HEK293T (cell line): ENCODE measurements at regions not wholly inside any gene's neighbourhood (a gene's known extent, or its start where the extent isn't known, plus 50 kb on each side); places are given as distances from the start of the nearest gene placed in this dataset.

ENCODE experiments used
- BHLHE40 ChIP-seq: fragments of 450-650 bp; IDR thresholded peaks from 2 replicates; pipeline ENCODE4 v1.6.1; 2016; ENCODE audit warnings: mild to moderate bottlenecking, moderate library complexity, borderline replicate concordance
- CTBP1 ChIP-seq: fragments of 450-650 bp; IDR thresholded peaks from 2 replicates; pipeline ENCODE4 v1.6.1; 2016; ENCODE audit warnings: borderline replicate concordance
- ELF4 ChIP-seq: fragments of 450-650 bp; IDR thresholded peaks from 2 replicates; pipeline ENCODE4 v1.6.1; 2017; ENCODE audit warnings: antibody characterized with exemption
- FOXA1 ChIP-seq: fragments of 450-650 bp; IDR thresholded peaks from 2 replicates; pipeline ENCODE4 v1.6.1; 2016; ENCODE audit warnings: mild to moderate bottlenecking
- FOXK2 ChIP-seq: fragments of 450-650 bp; IDR thresholded peaks from 2 replicates; pipeline ENCODE4 v1.6.1; 2016; ENCODE audit warnings: mild to moderate bottlenecking
- FOXM1 ChIP-seq: fragments of 450-650 bp; IDR thresholded peaks from 2 replicates; pipeline ENCODE4 v1.6.1; 2017; ENCODE audit warnings: mild to moderate bottlenecking, borderline replicate concordance
- SP1 ChIP-seq: fragments of 450-650 bp; IDR thresholded peaks from 2 replicates; pipeline ENCODE4 v1.6.1; 2017
- SUZ12 ChIP-seq: fragments of 450-650 bp; IDR thresholded peaks from 2 replicates; pipeline ENCODE4 v1.6.1; 2016; ENCODE audit warnings: mild to moderate bottlenecking
- TF ChIP-seq, protein P1 (sequence below): fragments of 450-650 bp; IDR thresholded peaks from 2 replicates; pipeline ENCODE4 v1.6.1; 2016

DNA sequence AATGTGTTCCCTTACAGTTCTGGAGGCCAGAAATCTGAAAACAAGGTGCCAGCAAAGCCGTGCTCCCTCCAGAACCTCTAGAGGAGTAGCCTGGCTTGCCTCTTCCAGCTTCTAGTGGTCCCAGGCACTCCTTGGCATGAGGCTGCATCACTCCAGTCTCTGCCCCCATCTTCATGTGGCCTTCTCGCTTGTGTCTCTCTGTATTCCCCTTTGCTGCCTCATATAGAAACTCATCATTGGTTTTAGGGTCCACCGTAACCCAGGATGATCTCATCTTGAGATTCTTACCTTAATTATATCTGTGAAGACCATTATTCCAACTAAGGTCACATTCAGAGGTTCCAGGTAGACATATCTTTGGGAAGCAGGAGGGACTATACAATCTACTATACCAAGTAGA, 182.4 kb downstream of the SKIDA1 start:
- no peak for TF ChIP-seq SUZ12
- TF ChIP-seq SP1, result no peak
- no peak for TF ChIP-seq FOXA1
- TF ChIP-seq FOXK2, result no peak
- no peak for TF ChIP-seq ELF4
- TF ChIP-seq FOXM1, result no peak
- TF ChIP-seq, protein P1, sequence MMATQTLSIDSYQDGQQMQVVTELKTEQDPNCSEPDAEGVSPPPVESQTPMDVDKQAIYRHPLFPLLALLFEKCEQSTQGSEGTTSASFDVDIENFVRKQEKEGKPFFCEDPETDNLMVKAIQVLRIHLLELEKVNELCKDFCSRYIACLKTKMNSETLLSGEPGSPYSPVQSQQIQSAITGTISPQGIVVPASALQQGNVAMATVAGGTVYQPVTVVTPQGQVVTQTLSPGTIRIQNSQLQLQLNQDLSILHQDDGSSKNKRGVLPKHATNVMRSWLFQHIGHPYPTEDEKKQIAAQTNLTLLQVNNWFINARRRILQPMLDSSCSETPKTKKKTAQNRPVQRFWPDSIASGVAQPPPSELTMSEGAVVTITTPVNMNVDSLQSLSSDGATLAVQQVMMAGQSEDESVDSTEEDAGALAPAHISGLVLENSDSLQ, result no peak
- no peak for TF ChIP-seq BHLHE40
- no peak for TF ChIP-seq CTBP1
